Suprapubic skin (tissue), 4 donors: ENCODE measurements at regions not wholly inside any gene's neighbourhood (a gene's known extent, or its start where the extent isn't known, plus 50 kb on each side); places are given as distances from the start of the nearest gene placed in this dataset.

Source experiments
- DNase-seq, 2 donors: peaks; one replicate each; pipeline ENCODE4 v3.0.0-alpha.2; 2019; ENCODE audit warnings: low spot score in 2 of 2
- H3K27ac ChIP-seq: fragments of 200-600 bp; sonication (generic); one replicate; pipeline ENCODE4 v1.5.1; 2019
- H3K27me3 ChIP-seq: fragments of 200-600 bp; sonication (generic); one replicate; pipeline ENCODE4 v1.5.1; 2019
- H3K36me3 ChIP-seq: fragments of 200-600 bp; sonication (generic); one replicate; pipeline ENCODE4 v1.5.1; 2019
- H3K4me1 ChIP-seq: fragments of 200-600 bp; sonication (generic); one replicate; pipeline ENCODE4 v1.5.1; 2019
- H3K4me3 ChIP-seq: fragments of 200-600 bp; sonication (generic); one replicate; pipeline ENCODE4 v1.5.1; 2019; ENCODE audit warnings: mild to moderate bottlenecking
- H3K9me3 ChIP-seq: fragments of 200-600 bp; sonication (generic); one replicate; pipeline ENCODE4 v1.5.1; 2019
- CTCF ChIP-seq, 2 donors: fragments of 200-600 bp in 1 of 2; fragments of 450-650 bp in 1 of 2; sonication (generic) in 1 of 2; IDR thresholded peaks; one replicate each; pipeline ENCODE4 v1.5.1; 2016 to 2019; ENCODE audit warnings: antibody characterized with exemption in 2 of 2, mild to moderate bottlenecking in 1 of 2, moderate library complexity in 1 of 2
- EP300 ChIP-seq: sonication (generic); formaldehyde crosslinking; IDR thresholded peaks from one replicate; pipeline ENCODE4 v1.6.1; 2017; ENCODE audit warnings: antibody characterized with exemption
- POLR2A ChIP-seq, 2 donors: fragments of 450-650 bp; IDR thresholded peaks; one replicate each; pipeline ENCODE4 v1.6.1; 2017; ENCODE audit warnings: antibody characterized with exemption in 2 of 2, mild to moderate bottlenecking in 2 of 2, moderate library complexity in 2 of 2
- POLR2AphosphoS5 ChIP-seq, 3 donors: sonication (generic); formaldehyde crosslinking; IDR thresholded peaks; one replicate each; pipeline ENCODE4 v1.6.1; 2017; ENCODE audit warnings: antibody characterized with exemption in 3 of 3
- WGBS: methylation state at CpG from one replicate; pipeline ENCODE4 v1.1.5; 2018; 5-methylcytosine and 5-hydroxymethylcytosine counted together

GRCh38 chr17:31788956-31789355, 70.1 kb downstream of the COPRS start:
- TF ChIP-seq POLR2A (IDR thresholded peaks at IDR 0.05) = no peak
- no peak for TF ChIP-seq POLR2AphosphoS5 (IDR thresholded peaks at IDR 0.05)
- TF ChIP-seq EP300 = no peak
- TF ChIP-seq CTCF (IDR thresholded peaks at IDR 0.05) = no peak
- Histone ChIP-seq H3K4me3 (no peak overlapping the region), H3K36me3 (no peaks in the 10 kb centered on the region), H3K9me3 (no peaks in the 10 kb centered on the region), H3K27ac (peak overlapping the region; percentile 38), H3K27me3 (no peaks in the 10 kb centered on the region), H3K4me1 (peaks cover 14% of the 10 kb centered on the region)
- 81% methylated on average over 4 of the region's 4 CpGs for WGBS
- DNase-seq = no peak

- peak overlapping the region; percentile 38 for H3K27ac ChIP-seq
- H3K9me3 ChIP-seq = no peaks in the 10 kb centered on the region
- peaks cover 14% of the 10 kb centered on the region for H3K4me1 ChIP-seq
- H3K4me3 ChIP-seq = no peak overlapping the region
- H3K36me3 ChIP-seq = no peaks in the 10 kb centered on the region
- no peak for DNase-seq
- 41% methylated on average over 3 of the region's 3 CpGs for WGBS
- TF ChIP-seq POLR2AphosphoS5 (IDR thresholded peaks at IDR 0.05) (no peak), CTCF (IDR thresholded peaks at IDR 0.05) (no peak), EP300 (no peak), POLR2A (IDR thresholded peaks at IDR 0.05) (no peak)
- no peaks in the 10 kb centered on the region for H3K27me3 ChIP-seq
Observed at GRCh38 chr17:31788571-31788946, 70.5 kb downstream of the COPRS start.

- H3K36me3 ChIP-seq = no peaks in the 10 kb centered on the region
- peak overlapping the region; percentile 12 for H3K27ac ChIP-seq
- H3K4me1 ChIP-seq = peaks cover 14% of the 10 kb centered on the region
- no peaks in the 10 kb centered on the region for H3K27me3 ChIP-seq
- DNase-seq = peak; percentile 60
- TF ChIP-seq POLR2A (IDR thresholded peaks at IDR 0.05) (no peak), POLR2AphosphoS5 (IDR thresholded peaks at IDR 0.05) (peak in 1 of 3 donors; percentile 51)
- no peaks in the 10 kb centered on the region for H3K9me3 ChIP-seq
- 30% methylated on average over 7 of the region's 7 CpGs for WGBS
- H3K4me3 ChIP-seq = no peak overlapping the region
Observed at GRCh38 chr17:31787857-31788570, 71.0 kb downstream of the COPRS start.

GRCh38 chr17:31786796-31787481, 72.1 kb downstream of the COPRS start:
- peak in 1 of 2 donors; percentile 12 for DNase-seq
- peaks cover 14% of the 10 kb centered on the region for H3K4me1 ChIP-seq
- H3K9me3 ChIP-seq = no peaks in the 10 kb centered on the region
- no peaks in the 10 kb centered on the region for H3K27me3 ChIP-seq
- no peaks in the 10 kb centered on the region for H3K36me3 ChIP-seq
- H3K27ac ChIP-seq = no peak overlapping the region
- 82% methylated on average over 7 of the region's 7 CpGs for WGBS
- TF ChIP-seq POLR2AphosphoS5 (IDR thresholded peaks at IDR 0.05) (no peak), POLR2A (IDR thresholded peaks at IDR 0.05) (no peak), CTCF (IDR thresholded peaks at IDR 0.05) (no peak), EP300 (no peak)
- H3K4me3 ChIP-seq = no peak overlapping the region

- Histone ChIP-seq H3K27me3 (no peaks in the 10 kb centered on the region), H3K4me3 (no peak overlapping the region), H3K27ac (no peak overlapping the region), H3K9me3 (no peaks in the 10 kb centered on the region), H3K36me3 (no peaks in the 10 kb centered on the region), H3K4me1 (no peaks in the 10 kb centered on the region)
- WGBS = 57% methylated on average over 1 of the region's 1 CpG
- TF ChIP-seq CTCF (IDR thresholded peaks at IDR 0.05) (no peak), POLR2AphosphoS5 (IDR thresholded peaks at IDR 0.05) (no peak), POLR2A (IDR thresholded peaks at IDR 0.05) (no peak), EP300 (no peak)
- no peak for DNase-seq
Observed at GRCh38 chr17:31780483-31780882, 78.6 kb downstream of the COPRS start.
